A549 (cell line): ENCODE measurements at regions not wholly inside any gene's neighbourhood (a gene's known extent, or its start where the extent isn't known, plus 50 kb on each side); places are given as distances from the start of the nearest gene placed in this dataset.

Source experiments
- ATAC-seq, 2 experiments: fragments of 200-7000 bp in 1 of 2; fragments of >200 bp in 1 of 2; cut with Nextera tagmentation in 1 of 2; cut with Tn5 transposase in 1 of 2; 3 replicates each; pipeline versions ENCODE4 v1.8.0 to v1.9.1; 2018 to 2020; ENCODE audit warnings: mild to moderate bottlenecking in 1 of 2, moderate library complexity in 1 of 2
- CTCF ChIA-PET: fragments of 300-600 bp; sonication (Branson Sonifier 250); formaldehyde crosslinking; extraction: SDS; loops from one replicate; lab custom pipeline; 2021; ENCODE audit warnings: antibody characterized with exemption, inconsistent platforms; lab: Yijun Ruan, JAX
- POLR2A ChIA-PET: fragments of 350-600 bp; formaldehyde crosslinking; extraction: SDS; loops from one replicate; lab custom pipeline; 2021; ENCODE audit warnings: antibody characterized with exemption, inconsistent platforms; lab: Yijun Ruan, JAX
- DNase-seq, 2 experiments: peaks; one replicate each; pipeline versions ENCODE4 v3.0.0 to v3.0.0-alpha.2; 2011 to 2016; ENCODE audit warnings: low read depth in 1 of 2, low spot score in 1 of 2
- FAIRE-seq: peaks from 2 replicates; lab custom pipeline; 2011; peaks lifted over from hg19 to GRCh38; lab: Jason Lieb, UNC
- H3K27ac ChIP-seq, 2 experiments: fragments of >200 bp; sonication (Bioruptor Twin); formaldehyde crosslinking; 3 replicates each; pipeline ENCODE4 v1.5.1; 2016 to 2017
- H3K4me1 ChIP-seq: fragments of >200 bp; sonication (Bioruptor Twin); formaldehyde crosslinking; 3 replicates; pipeline ENCODE4 v1.6.1; 2016
- H3K4me2 ChIP-seq: fragments of >200 bp; sonication (Bioruptor Twin); formaldehyde crosslinking; 3 replicates; pipeline ENCODE4 v1.6.1; 2016
- H3K4me3 ChIP-seq: fragments of >200 bp; sonication (Bioruptor Twin); formaldehyde crosslinking; 3 replicates; pipeline ENCODE4 v1.5.1; 2016
- H3K9me3 ChIP-seq: fragments of >200 bp; sonication (Bioruptor Twin); formaldehyde crosslinking; 3 replicates; pipeline ENCODE4 v1.6.1; 2016
- CBX8 ChIP-seq: fragments of 200-600 bp; sonication (generic); IDR thresholded peaks from 2 replicates; pipeline ENCODE4 v1.6.1; 2016
- CHD2 ChIP-seq: fragments of 150-350 bp; IDR thresholded peaks from 2 replicates; pipeline ENCODE4 v1.6.1; 2014; ENCODE audit warnings: low read length; ENCODE audit not compliant: partially characterized antibody
- CHD4 ChIP-seq: fragments of 200-600 bp; sonication (generic); IDR thresholded peaks from 2 replicates; pipeline ENCODE4 v1.6.1; 2016; ENCODE audit warnings: antibody characterized with exemption, mild to moderate bottlenecking, borderline replicate concordance
- EHMT2 ChIP-seq: fragments of 200-600 bp; sonication (generic); IDR thresholded peaks from 2 replicates; pipeline ENCODE4 v1.6.1; 2016; ENCODE audit warnings: antibody characterized with exemption, low read depth, mild to moderate bottlenecking, moderate library complexity
- ELK1 ChIP-seq: fragments of 150-350 bp; IDR thresholded peaks from 2 replicates; pipeline ENCODE4 v1.6.1; 2014; ENCODE audit warnings: low read depth, mild to moderate bottlenecking, low read length
- EP300 ChIP-seq, 2 experiments: fragments of >200 bp; sonication (Bioruptor Twin); formaldehyde crosslinking; IDR thresholded peaks; 2 replicates in 1 of 2; 3 replicates in 1 of 2; pipeline ENCODE4 v1.6.1; 2016 to 2017
- FOSB ChIP-seq: fragments of 250-450 bp; sonication (Bioruptor Pico); IDR thresholded peaks from 2 replicates; pipeline ENCODE4 v1.5.0; 2020; ENCODE audit warnings: mild to moderate bottlenecking, moderate library complexity
- FOXS1 ChIP-seq: fragments of 250-450 bp; sonication (Bioruptor Pico); IDR thresholded peaks from 2 replicates; pipeline ENCODE4 v1.5.0; 2020; ENCODE audit warnings: mild to moderate bottlenecking, moderate library complexity
- GATA3 ChIP-seq: IDR thresholded peaks from 2 replicates; pipeline ENCODE4 v1.6.1; 2012; ENCODE audit warnings: borderline replicate concordance
- HDAC2 ChIP-seq: fragments of 200-600 bp; sonication (generic); IDR thresholded peaks from 2 replicates; pipeline ENCODE4 v1.6.1; 2016
- HEYL ChIP-seq: fragments of 250-450 bp; sonication (Bioruptor Pico); IDR thresholded peaks from 2 replicates; pipeline ENCODE4 v1.8.0; 2021; ENCODE audit warnings: mild to moderate bottlenecking, moderate library complexity
- HOXB13 ChIP-seq: fragments of 250-450 bp; sonication (Bioruptor Pico); IDR thresholded peaks from 2 replicates; pipeline ENCODE4 v1.5.0; 2020; ENCODE audit warnings: low read depth, mild to moderate bottlenecking, moderate library complexity
- KDM1A ChIP-seq: fragments of 200-600 bp; sonication (generic); IDR thresholded peaks from 2 replicates; pipeline ENCODE4 v1.6.1; 2016; ENCODE audit warnings: low read depth, mild to moderate bottlenecking
- MAFK ChIP-seq: fragments of 450-650 bp; IDR thresholded peaks from 2 replicates; pipeline ENCODE4 v1.6.1; 2014; ENCODE audit not compliant: partially characterized antibody
- MYC ChIP-seq: IDR thresholded peaks from 2 replicates; pipeline ENCODE4 v1.6.1; 2012; ENCODE audit warnings: mild to moderate bottlenecking, inconsistent platforms, low read length, improper control_type of control experiment, borderline replicate concordance
- NR3C1 ChIP-seq: fragments of >200 bp; sonication (Bioruptor Twin); formaldehyde crosslinking; IDR thresholded peaks from 3 replicates; pipeline ENCODE4 v1.6.1; 2017
- PHF8 ChIP-seq: fragments of 200-600 bp; sonication (generic); IDR thresholded peaks from 2 replicates; pipeline ENCODE4 v1.6.1; 2016; ENCODE audit warnings: low read depth, mild to moderate bottlenecking, antibody characterized with exemption, moderate library complexity, borderline replicate concordance
- POLR2A ChIP-seq: IDR thresholded peaks from 2 replicates; pipeline ENCODE4 v1.6.1; 2012; ENCODE audit warnings: mild to moderate bottlenecking, low read length
- RAD21 ChIP-seq, 2 experiments: fragments of >200 bp in 1 of 2; sonication (Bioruptor Twin) in 1 of 2; formaldehyde crosslinking in 1 of 2; IDR thresholded peaks in 1 of 2; conservative IDR thresholded peaks in 1 of 2; 2 replicates in 1 of 2; 3 replicates in 1 of 2; pipeline ENCODE4 v1.6.1; 2012 to 2018; ENCODE audit warnings: inconsistent platforms in 1 of 2
- RARB ChIP-seq: fragments of 250-450 bp; sonication (Bioruptor Pico); IDR thresholded peaks from 2 replicates; pipeline ENCODE4 v1.8.0; 2021; ENCODE audit warnings: mild to moderate bottlenecking, moderate library complexity
- RFX5 ChIP-seq: fragments of 450-650 bp; IDR thresholded peaks from 2 replicates; pipeline ENCODE4 v1.7.1; 2014; ENCODE audit warnings: antibody characterized with exemption, mild to moderate bottlenecking, moderate library complexity
- RNF2 ChIP-seq: fragments of 200-600 bp; sonication (generic); IDR thresholded peaks from 2 replicates; pipeline ENCODE4 v1.6.1; 2016; ENCODE audit warnings: low read depth, mild to moderate bottlenecking, antibody characterized with exemption, moderate library complexity, borderline replicate concordance
- ZFP36 ChIP-seq: fragments of 450-650 bp; IDR thresholded peaks from 2 replicates; pipeline ENCODE4 v1.6.1; 2014; ENCODE audit warnings: borderline replicate concordance; ENCODE audit not compliant: partially characterized antibody
- ZNF302 ChIP-seq: fragments of 250-450 bp; sonication (Bioruptor Pico); IDR thresholded peaks from 2 replicates; pipeline ENCODE4 v1.9.0; 2021; ENCODE audit warnings: inconsistent platforms, mild to moderate bottlenecking, moderate library complexity
- ZSCAN20 ChIP-seq: fragments of 250-450 bp; sonication (Bioruptor Pico); IDR thresholded peaks from 2 replicates; pipeline ENCODE4 v1.8.0; 2022; ENCODE audit warnings: mild to moderate bottlenecking, moderate library complexity
- WGBS: methylation state at CpG from one replicate; pipeline ENCODE4 v1.1.6; 2017; ENCODE audit errors: missing lambda C conversion rate; 5-methylcytosine and 5-hydroxymethylcytosine counted together
- TF ChIP-seq, protein P1 (sequence below): fragments of 250-450 bp; sonication (Bioruptor Pico); IDR thresholded peaks from 2 replicates; pipeline ENCODE4 v1.5.0; 2021; ENCODE audit warnings: mild to moderate bottlenecking, moderate library complexity, borderline replicate concordance
- TF ChIP-seq, protein P2 (sequence below): fragments of 250-450 bp; sonication (Bioruptor Pico); IDR thresholded peaks from 2 replicates; pipeline ENCODE4 v1.5.0; 2020; ENCODE audit warnings: low read depth, mild to moderate bottlenecking, moderate library complexity
- TF ChIP-seq, protein P3 (sequence below): fragments of >200 bp; sonication (Bioruptor Twin); formaldehyde crosslinking; IDR thresholded peaks from 3 replicates; pipeline ENCODE4 v1.6.1; 2016

GRCh38 chr13:107961849-107962608 is 253.3 kb downstream of the LIG4 start:
- ChIA-PET POLR2A (no interaction called here), CTCF (no interaction called here)
- DNase-seq (no peak), FAIRE-seq (no peak), ATAC-seq (no peak)
- no peak overlapping the region for H3K4me3 ChIP-seq
- TF ChIP-seq NR3C1 (no peak), CHD2 (no peak), HEYL (no peak), RNF2 (no peak), KDM1A (no peak), MYC (no peak), MAFK (no peak), ZSCAN20 (CRISPR knock-in tag) (no peak), RARB (no peak), HDAC2 (no peak), ELK1 (no peak), ZNF302 (CRISPR knock-in tag) (no peak), FOXS1 (CRISPR knock-in tag) (no peak), CHD4 (no peak)
- TF ChIP-seq, protein P1, sequence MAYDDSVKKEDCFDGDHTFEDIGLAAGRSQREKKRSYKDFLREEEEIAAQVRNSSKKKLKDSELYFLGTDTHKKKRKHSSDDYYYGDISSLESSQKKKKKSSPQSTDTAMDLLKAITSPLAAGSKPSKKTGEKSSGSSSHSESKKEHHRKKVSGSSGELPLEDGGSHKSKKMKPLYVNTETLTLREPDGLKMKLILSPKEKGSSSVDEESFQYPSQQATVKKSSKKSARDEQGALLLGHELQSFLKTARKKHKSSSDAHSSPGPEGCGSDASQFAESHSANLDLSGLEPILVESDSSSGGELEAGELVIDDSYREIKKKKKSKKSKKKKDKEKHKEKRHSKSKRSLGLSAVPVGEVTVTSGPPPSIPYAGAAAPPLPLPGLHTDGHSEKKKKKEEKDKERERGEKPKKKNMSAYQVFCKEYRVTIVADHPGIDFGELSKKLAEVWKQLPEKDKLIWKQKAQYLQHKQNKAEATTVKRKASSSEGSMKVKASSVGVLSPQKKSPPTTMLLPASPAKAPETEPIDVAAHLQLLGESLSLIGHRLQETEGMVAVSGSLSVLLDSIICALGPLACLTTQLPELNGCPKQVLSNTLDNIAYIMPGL (CRISPR knock-in tag), result no peak
- TF ChIP-seq, protein P2, sequence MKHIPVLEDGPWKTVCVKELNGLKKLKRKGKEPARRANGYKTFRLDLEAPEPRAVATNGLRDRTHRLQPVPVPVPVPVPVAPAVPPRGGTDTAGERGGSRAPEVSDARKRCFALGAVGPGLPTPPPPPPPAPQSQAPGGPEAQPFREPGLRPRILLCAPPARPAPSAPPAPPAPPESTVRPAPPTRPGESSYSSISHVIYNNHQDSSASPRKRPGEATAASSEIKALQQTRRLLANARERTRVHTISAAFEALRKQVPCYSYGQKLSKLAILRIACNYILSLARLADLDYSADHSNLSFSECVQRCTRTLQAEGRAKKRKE, result no peak
- H3K9me3 ChIP-seq, result no peaks in the 10 kb centered on the region
- no peak overlapping the region for H3K4me2 ChIP-seq
- H3K27ac ChIP-seq, result no peak overlapping the region
- WGBS, result 0% methylated on average over 1 of the region's 1 CpG
- no peaks in the 10 kb centered on the region for H3K4me1 ChIP-seq

GRCh38 chr13:107960301-107960700 is 255.0 kb downstream of the LIG4 start:
- CTCF ChIA-PET, result no interaction called here

More at GRCh38 chr13:107960301-107960700, 255.0 kb downstream of the LIG4 start:
- TF ChIP-seq EP300 (IDR thresholded peaks at IDR 0.05) (no peak), PHF8 (no peak), HDAC2 (no peak), RFX5 (no peak), GATA3 (no peak), POLR2A (no peak), ZSCAN20 (CRISPR knock-in tag) (no peak), CHD2 (no peak), NR3C1 (no peak), HOXB13 (CRISPR knock-in tag) (no peak), CBX8 (no peak), ZFP36 (no peak), RAD21 (conservative IDR thresholded peaks at IDR 0.05 in 1 of 2, IDR thresholded peaks at IDR 0.05 in 1 of 2) (no peak), FOSB (CRISPR knock-in tag) (no peak), EHMT2 (no peak)
- TF ChIP-seq, protein P1 (CRISPR knock-in tag), result no peak
- TF ChIP-seq, protein P3, sequence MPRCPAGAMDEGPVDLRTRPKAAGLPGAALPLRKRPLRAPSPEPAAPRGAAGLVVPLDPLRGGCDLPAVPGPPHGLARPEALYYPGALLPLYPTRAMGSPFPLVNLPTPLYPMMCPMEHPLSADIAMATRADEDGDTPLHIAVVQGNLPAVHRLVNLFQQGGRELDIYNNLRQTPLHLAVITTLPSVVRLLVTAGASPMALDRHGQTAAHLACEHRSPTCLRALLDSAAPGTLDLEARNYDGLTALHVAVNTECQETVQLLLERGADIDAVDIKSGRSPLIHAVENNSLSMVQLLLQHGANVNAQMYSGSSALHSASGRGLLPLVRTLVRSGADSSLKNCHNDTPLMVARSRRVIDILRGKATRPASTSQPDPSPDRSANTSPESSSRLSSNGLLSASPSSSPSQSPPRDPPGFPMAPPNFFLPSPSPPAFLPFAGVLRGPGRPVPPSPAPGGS, result no peak
- H3K4me1 ChIP-seq, result no peaks in the 10 kb centered on the region
- WGBS, result 0% methylated on average over 1 of the region's 1 CpG
- DNase-seq (no peak), FAIRE-seq (no peak), ATAC-seq (no peak)
- no peak overlapping the region for H3K4me3 ChIP-seq
- POLR2A ChIA-PET, result no interaction called here
- no peak overlapping the region for H3K27ac ChIP-seq
- no peaks in the 10 kb centered on the region for H3K9me3 ChIP-seq
- H3K4me2 ChIP-seq, result no peak overlapping the region
